ENCODE measurements at regions not wholly inside any gene's neighbourhood (a gene's known extent, or its start where the extent isn't known, plus 50 kb on each side); places are given as distances from the start of the nearest gene placed in this dataset.

DNA sequence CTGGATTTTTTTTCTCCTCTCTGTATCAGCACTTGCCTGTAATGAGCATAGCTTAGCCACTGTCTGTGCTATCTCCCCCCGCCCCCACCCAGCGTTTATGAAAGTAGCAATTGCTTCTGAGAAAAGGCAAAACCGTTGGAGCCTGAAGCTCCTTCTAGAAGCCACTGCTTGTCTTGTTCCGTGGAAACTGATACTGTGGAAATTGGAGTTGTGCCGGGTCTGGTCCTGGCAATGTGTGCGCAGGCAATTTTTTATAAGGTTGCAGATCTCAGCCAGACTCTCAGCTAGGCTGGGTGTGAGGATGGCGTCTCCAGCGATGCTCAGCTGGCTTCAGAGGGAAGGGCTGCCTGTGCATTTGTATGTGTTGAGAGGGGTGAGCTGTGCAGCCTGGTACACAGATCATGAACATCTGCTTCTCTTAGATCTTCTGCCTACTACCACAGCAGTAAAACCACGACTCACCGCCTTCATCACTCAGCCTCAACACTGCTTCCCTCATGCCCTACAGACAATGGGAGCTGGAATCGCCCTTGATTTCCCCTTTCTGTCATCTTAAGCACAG is 72.4 kb upstream of the GTSF1L start:
- TF ChIP-seq, protein P1, sequence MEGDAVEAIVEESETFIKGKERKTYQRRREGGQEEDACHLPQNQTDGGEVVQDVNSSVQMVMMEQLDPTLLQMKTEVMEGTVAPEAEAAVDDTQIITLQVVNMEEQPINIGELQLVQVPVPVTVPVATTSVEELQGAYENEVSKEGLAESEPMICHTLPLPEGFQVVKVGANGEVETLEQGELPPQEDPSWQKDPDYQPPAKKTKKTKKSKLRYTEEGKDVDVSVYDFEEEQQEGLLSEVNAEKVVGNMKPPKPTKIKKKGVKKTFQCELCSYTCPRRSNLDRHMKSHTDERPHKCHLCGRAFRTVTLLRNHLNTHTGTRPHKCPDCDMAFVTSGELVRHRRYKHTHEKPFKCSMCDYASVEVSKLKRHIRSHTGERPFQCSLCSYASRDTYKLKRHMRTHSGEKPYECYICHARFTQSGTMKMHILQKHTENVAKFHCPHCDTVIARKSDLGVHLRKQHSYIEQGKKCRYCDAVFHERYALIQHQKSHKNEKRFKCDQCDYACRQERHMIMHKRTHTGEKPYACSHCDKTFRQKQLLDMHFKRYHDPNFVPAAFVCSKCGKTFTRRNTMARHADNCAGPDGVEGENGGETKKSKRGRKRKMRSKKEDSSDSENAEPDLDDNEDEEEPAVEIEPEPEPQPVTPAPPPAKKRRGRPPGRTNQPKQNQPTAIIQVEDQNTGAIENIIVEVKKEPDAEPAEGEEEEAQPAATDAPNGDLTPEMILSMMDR (conservative IDR thresholded peaks at IDR 0.05; ENCODE audit: low read depth, low read length): no peak
- TF ChIP-seq EZH2 (IDR thresholded peaks at IDR 0.05; ENCODE audit: borderline replicate concordance, low read depth, low read length, poor library complexity, severe bottlenecking): no peak
